H1 (cell line): ENCODE measurements at regions not wholly inside any gene's neighbourhood (a gene's known extent, or its start where the extent isn't known, plus 50 kb on each side); places are given as distances from the start of the nearest gene placed in this dataset.

Experiments used
- CTCF ChIA-PET: fragments of 300-600 bp; sonication (Branson Sonifier 250); formaldehyde crosslinking; loops from one replicate; lab custom pipeline; 2021; ENCODE audit not compliant: partially characterized antibody; lab: Charles Lee
- POLR2A ChIA-PET: fragments of 300-600 bp; sonication (Branson Sonifier 250); formaldehyde crosslinking; loops from one replicate; lab custom pipeline; 2021; ENCODE audit warnings: inconsistent platforms; ENCODE audit not compliant: partially characterized antibody; lab: Charles Lee
- DNase-seq, 2 experiments: peaks; one replicate each; pipeline versions ENCODE4 v3.0.0 to v3.0.0-alpha.2; 2010 to 2022; ENCODE audit warnings: low spot score in 2 of 2, low read depth in 1 of 2, mixed read lengths in 1 of 2
- FAIRE-seq: peaks from 2 replicates; lab custom pipeline; 2011; peaks lifted over from hg19 to GRCh38; lab: Jason Lieb, UNC
- H2AFZ ChIP-seq: 2 replicates; pipeline ENCODE4 v1.8.1; 2012; ENCODE audit warnings: low read length, inconsistent platforms
- H2AK5ac ChIP-seq: 2 replicates; pipeline ENCODE4 v1.6.1; 2013; ENCODE audit warnings: low read depth, low read length
- H2BK120ac ChIP-seq: replicated peaks from 2 replicates; pipeline ENCODE3; 2013; ENCODE audit warnings: low read depth, low read length, inconsistent platforms
- H2BK12ac ChIP-seq: 2 replicates; pipeline ENCODE4 v1.6.1; 2013; ENCODE audit warnings: low read depth, low read length
- H2BK15ac ChIP-seq: 2 replicates; pipeline ENCODE4 v1.6.1; 2013; ENCODE audit warnings: low read length
- H2BK20ac ChIP-seq: 2 replicates; pipeline ENCODE4 v1.6.1; 2013; ENCODE audit warnings: low read length
- H2BK5ac ChIP-seq: 2 replicates; pipeline ENCODE4 v1.6.1; 2013; ENCODE audit warnings: low read depth, low read length
- H3K14ac ChIP-seq: 2 replicates; pipeline ENCODE4 v1.6.1; 2013; ENCODE audit warnings: inconsistent platforms; ENCODE audit not compliant: insufficient read length
- H3K18ac ChIP-seq: 2 replicates; pipeline ENCODE4 v1.6.1; 2013; ENCODE audit warnings: low read length; ENCODE audit errors: extremely low read depth
- H3K23ac ChIP-seq: 2 replicates; pipeline ENCODE4 v1.6.1; 2013; ENCODE audit warnings: inconsistent platforms; ENCODE audit not compliant: insufficient read length
- H3K23me2 ChIP-seq: 2 replicates; pipeline ENCODE4 v1.6.1; 2013; ENCODE audit warnings: low read depth, low read length
- H3K27ac ChIP-seq: 2 replicates; pipeline ENCODE4 v1.6.1; 2011; ENCODE audit warnings: low read depth, low read length, inconsistent platforms
- H3K27me3 ChIP-seq, 4 experiments: replicated peaks in 1 of 4; 1 replicate in 1 of 4; 2 replicates in 3 of 4; pipeline versions ENCODE4 v1.6.1 to v1.8.1; 2011 to 2013; ENCODE audit warnings: low read length in 3 of 4, mild to moderate bottlenecking in 3 of 4, inconsistent platforms in 2 of 4, mixed read lengths in 2 of 4, moderate library complexity in 1 of 4; ENCODE audit not compliant: control insufficient read depth in 3 of 4, insufficient read depth in 3 of 4; ENCODE audit errors: extremely low read depth in 1 of 4
- H3K36me3 ChIP-seq, 4 experiments: 2 replicates each; pipeline versions ENCODE4 v1.6.1 to v1.8.1; 2011 to 2013; ENCODE audit warnings: mild to moderate bottlenecking in 4 of 4, low read length in 3 of 4, moderate library complexity in 2 of 4, control low read depth in 1 of 4, inconsistent platforms in 1 of 4; ENCODE audit not compliant: insufficient read depth in 4 of 4, control insufficient read depth in 2 of 4
- H3K4ac ChIP-seq: replicated peaks from 2 replicates; pipeline ENCODE3; 2013; ENCODE audit warnings: low read length, low read depth, mixed read lengths, inconsistent platforms; ENCODE audit not compliant: insufficient read length
- H3K4me1 ChIP-seq, 4 experiments: replicated peaks in 1 of 4; 1 replicate in 1 of 4; 2 replicates in 3 of 4; pipeline versions ENCODE4 v1.6.1 to v1.8.1; 2011 to 2013; ENCODE audit warnings: low read length in 3 of 4, inconsistent platforms in 2 of 4, mixed read lengths in 1 of 4; ENCODE audit not compliant: insufficient read depth in 4 of 4, control insufficient read depth in 3 of 4
- H3K4me2 ChIP-seq, 2 experiments: 2 replicates each; pipeline versions ENCODE4 v1.6.1 to v1.8.1; 2011 to 2013; ENCODE audit warnings: low read depth in 2 of 2, low read length in 2 of 2, control low read depth in 1 of 2, inconsistent platforms in 1 of 2, mild to moderate bottlenecking in 1 of 2; ENCODE audit not compliant: insufficient read depth in 1 of 2
- H3K4me3 ChIP-seq, 4 experiments: fragments of 200-600, 300-600 bp in 1 of 4; sonication (generic), shearing (Covaris generic), sonication (Bioruptor Twin) in 1 of 4; 2 replicates each; pipeline versions ENCODE4 v1.5.1 to v1.8.1; 2011 to 2016; ENCODE audit warnings: low read length in 4 of 4, low read depth in 3 of 4, control low read depth in 2 of 4, inconsistent platforms in 2 of 4, mild to moderate bottlenecking in 2 of 4, mixed read lengths in 1 of 4, moderate library complexity in 1 of 4; ENCODE audit not compliant: insufficient read depth in 2 of 4; ENCODE audit errors: extremely low read depth in 1 of 4
- H3K56ac ChIP-seq: replicated peaks from 2 replicates; pipeline ENCODE3; 2013; ENCODE audit warnings: low read depth, mild to moderate bottlenecking, mixed read lengths, low read length, inconsistent platforms; ENCODE audit not compliant: insufficient read length
- H3K79me1 ChIP-seq: 2 replicates; pipeline ENCODE4 v1.6.1; 2013; ENCODE audit warnings: low read depth, low read length, control low read depth
- H3K79me2 ChIP-seq, 2 experiments: 2 replicates each; pipeline versions ENCODE4 v1.6.1 to v1.8.1; 2012 to 2013; ENCODE audit warnings: low read length in 2 of 2, mild to moderate bottlenecking in 2 of 2, inconsistent platforms in 1 of 2; ENCODE audit not compliant: insufficient read depth in 2 of 2, control insufficient read depth in 1 of 2
- H3K9ac ChIP-seq, 4 experiments: replicated peaks in 1 of 4; 1 replicate in 1 of 4; 2 replicates in 3 of 4; pipeline versions ENCODE4 v1.6.1 to v1.8.1; 2011 to 2013; ENCODE audit warnings: low read depth in 3 of 4, low read length in 3 of 4, control low read depth in 2 of 4, mild to moderate bottlenecking in 2 of 4, moderate library complexity in 2 of 4, inconsistent platforms in 1 of 4; ENCODE audit errors: extremely low read depth in 1 of 4
- H3K9me3 ChIP-seq, 2 experiments: 2 replicates each; pipeline versions ENCODE4 v1.6.1 to v1.8.1; 2012 to 2013; ENCODE audit warnings: mild to moderate bottlenecking in 2 of 2, moderate library complexity in 2 of 2, control low read depth in 1 of 2, inconsistent platforms in 1 of 2, low read depth in 1 of 2, low read length in 1 of 2, mixed read lengths in 1 of 2; ENCODE audit not compliant: insufficient read depth in 2 of 2
- H4K20me1 ChIP-seq, 2 experiments: replicated peaks in 1 of 2; 2 replicates each; pipeline versions ENCODE3 to v1.8.1; 2011 to 2013; ENCODE audit warnings: inconsistent platforms in 2 of 2, low read length in 2 of 2, mild to moderate bottlenecking in 1 of 2; ENCODE audit not compliant: insufficient read depth in 2 of 2, control insufficient read depth in 1 of 2
- H4K5ac ChIP-seq: 2 replicates; pipeline ENCODE4 v1.6.1; 2013; ENCODE audit warnings: low read length, low read depth, mixed read lengths, inconsistent platforms; ENCODE audit not compliant: insufficient read length
- H4K8ac ChIP-seq: 2 replicates; pipeline ENCODE4 v1.8.0; 2013; ENCODE audit warnings: mild to moderate bottlenecking, moderate library complexity, low read length, inconsistent platforms; ENCODE audit not compliant: insufficient read depth; ENCODE audit errors: extremely low read depth
- H4K91ac ChIP-seq: replicated peaks from 2 replicates; pipeline ENCODE3; 2013; ENCODE audit warnings: low read length, mixed read lengths, inconsistent platforms; ENCODE audit not compliant: insufficient read length
- ASH2L ChIP-seq: fragments of 200-600, 300-600 bp; sonication (generic); IDR thresholded peaks from one replicate; pipeline ENCODE4 v1.7.1; 2017; ENCODE audit warnings: low read length
- BCL11A ChIP-seq, 2 experiments: IDR thresholded peaks; one replicate each; pipeline ENCODE4 v1.6.1; 2011; ENCODE audit warnings: low read depth in 2 of 2, low read length in 2 of 2, mild to moderate bottlenecking in 2 of 2
- CBX5 ChIP-seq: fragments of 300-800, 300-1000 bp; sonication (generic); IDR thresholded peaks from 2 replicates; pipeline ENCODE4 v1.7.1; 2016; ENCODE audit warnings: antibody characterized with exemption, low read length, low read depth
- CREB1 ChIP-seq: IDR thresholded peaks from 2 replicates; pipeline ENCODE4 v1.6.1; 2012; ENCODE audit warnings: inconsistent platforms
- EP300 ChIP-seq, 2 experiments: IDR thresholded peaks; 1 replicate in 1 of 2; 2 replicates in 1 of 2; pipeline ENCODE4 v1.6.1; 2011 to 2012; ENCODE audit warnings: low read depth in 2 of 2, low read length in 2 of 2, mild to moderate bottlenecking in 2 of 2, borderline replicate concordance in 1 of 2, inconsistent platforms in 1 of 2, moderate library complexity in 1 of 2
- NANOG ChIP-seq: IDR thresholded peaks from 2 replicates; pipeline ENCODE4 v1.6.1; 2011; ENCODE audit warnings: low read length, low read depth, mild to moderate bottlenecking, inconsistent platforms; ENCODE audit not compliant: insufficient read depth, poor library complexity, severe bottlenecking
- SP2 ChIP-seq: IDR thresholded peaks from 2 replicates; pipeline ENCODE4 v1.6.1; 2012; ENCODE audit warnings: mild to moderate bottlenecking, low read length, inconsistent platforms
- YY1 ChIP-seq: IDR thresholded peaks from 2 replicates; pipeline ENCODE4 v1.6.1; 2011; ENCODE audit warnings: low read depth, mild to moderate bottlenecking, low read length
- WGBS, 2 experiments: shearing (Covaris generic) in 1 of 2; methylation state at CpG; one replicate each; pipeline versions ENCODE4 v1.1.6 to v1.1.7; 2013 to 2015; ENCODE audit warnings: low lambda C conversion rate in 2 of 2, mixed read lengths in 2 of 2, inconsistent platforms in 1 of 2, low coverage in 1 of 2, missing lambda C conversion rate in 1 of 2; ENCODE audit not compliant: insufficient replicate concordance in 2 of 2, insufficient coverage in 1 of 2, insufficient read length in 1 of 2; ENCODE audit errors: extremely low coverage in 1 of 2, missing lambda C conversion rate in 1 of 2; 5-methylcytosine and 5-hydroxymethylcytosine counted together

DNA sequence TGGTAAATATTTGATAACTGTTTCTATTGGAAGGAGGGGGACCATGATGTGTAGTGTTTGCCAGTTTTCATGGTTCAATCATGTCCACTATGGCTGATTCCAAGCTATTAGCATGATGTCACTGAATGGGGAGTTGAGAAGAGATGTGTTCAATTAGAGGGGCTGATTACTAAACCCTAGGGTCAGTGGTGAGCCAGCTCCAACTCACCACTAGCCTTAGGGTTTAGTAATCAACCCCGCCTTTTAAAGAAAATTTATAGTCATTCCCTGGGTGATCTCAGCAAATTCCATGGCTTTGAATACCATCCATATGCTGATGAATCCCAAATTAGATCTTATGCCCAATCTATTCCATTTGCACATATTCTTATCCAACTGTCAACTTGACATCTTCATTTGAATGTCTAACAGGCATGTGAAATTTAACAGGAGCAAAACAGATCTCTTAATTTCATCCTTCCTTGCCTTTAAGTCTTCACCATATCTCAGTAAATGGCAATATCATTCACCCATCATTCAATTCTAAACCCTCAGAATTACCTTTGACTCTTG is 98.8 kb downstream of the GCNT1 start:
- Histone ChIP-seq H2BK20ac (no peak overlapping the region), H3K36me3 (no peaks in the 10 kb centered on the region), H3K18ac (no peak overlapping the region), H3K4me1 (peaks cover 0 to 4% (median 2%) of the 10 kb centered on the region in 4 experiments; a peak in 4 of 7 replicates), H2BK15ac (no peak overlapping the region), H3K23ac (no peak overlapping the region), H3K23me2 (no peaks in the 10 kb centered on the region), H2BK12ac (no peak overlapping the region), H3K4me3 (no peak overlapping the region), H3K27ac (no peak overlapping the region), H3K79me1 (no peaks in the 10 kb centered on the region), H3K56ac (no peak overlapping the region), H2AK5ac (no peak overlapping the region), H3K27me3 (no peaks in the 10 kb centered on the region), H2AFZ (no peak overlapping the region), H2BK120ac (no peak overlapping the region), H4K91ac (no peak overlapping the region), H2BK5ac (no peak overlapping the region), H3K4ac (no peak overlapping the region), H3K4me2 (no peak overlapping the region), H4K8ac (no peak overlapping the region), H4K5ac (no peak overlapping the region), H3K79me2 (no peaks in the 10 kb centered on the region), H4K20me1 (no peaks in the 10 kb centered on the region), H3K9ac (no peak overlapping the region), H3K14ac (no peak overlapping the region), H3K9me3 (no peaks in the 10 kb centered on the region; a peak in 2 of 4 replicates)
- 75% methylated on average over 1 of the region's 1 CpG; no CpG with 5 or more reads in 1 of the 2 experiments for WGBS, 2 experiments
- TF ChIP-seq BCL11A (IDR thresholded peaks at IDR 0.05; ENCODE audit: low read depth in 2 of 2, low read length in 2 of 2), result no peak
- TF ChIP-seq ASH2L, result no peak
- no peak for TF ChIP-seq SP2
- no peak for TF ChIP-seq YY1
- TF ChIP-seq CREB1, result no peak
- no peak for TF ChIP-seq NANOG
- no peak for TF ChIP-seq CBX5
- TF ChIP-seq EP300 (IDR thresholded peaks at IDR 0.05; ENCODE audit: borderline replicate concordance in 1 of 2, low read depth in 2 of 2, low read length in 2 of 2), result no peak
- DNase-seq, result no peak
- ChIA-PET POLR2A (no interaction called here), CTCF (no interaction called here)
- FAIRE-seq, result no peak
